ENCODE measurements at regions not wholly inside any gene's neighbourhood (a gene's known extent, or its start where the extent isn't known, plus 50 kb on each side); places are given as distances from the start of the nearest gene placed in this dataset.
"Not testable (repeated sequence)": the region's sequence is repeated elsewhere in the genome, so short reads cannot be mapped to it uniquely, and the experiment has no call there.

GRCh38 chr7:119936836-119937235 is 336.1 kb upstream of the KCND2 start:
- no peak overlapping the region for H3K4me3 Mint-ChIP-seq
- no peaks in the 10 kb centered on the region for H3K27me3 Mint-ChIP-seq
- no peak for ATAC-seq
- no peaks in the 10 kb centered on the region for H3K4me1 Mint-ChIP-seq
- H3K27ac Mint-ChIP-seq = no peak overlapping the region
- H3K9me3 ChIP-seq (ENCODE audit: control insufficient read depth, low read length, poor library complexity, severe bottlenecking) = no peaks in the 10 kb centered on the region
- no peak for DNase-seq
- H3K36me3 Mint-ChIP-seq (ENCODE audit: low read depth) = no peaks in the 10 kb centered on the region

- Mint-ChIP-seq H3K4me1 (no peaks in the 10 kb centered on the region), H3K27ac (no peak overlapping the region), H3K27me3 (no peaks in the 10 kb centered on the region), H3K36me3 (ENCODE audit: low read depth) (no peaks in the 10 kb centered on the region), H3K4me3 (no peak overlapping the region)
- ATAC-seq = no peak
- no peaks in the 10 kb centered on the region for H3K9me3 ChIP-seq (ENCODE audit: control insufficient read depth, low read length, poor library complexity, severe bottlenecking)
- DNase-seq = no peak
These were observed 335.2 kb upstream of the KCND2 start for GRCh38 chr7:119937745-119938144.

GRCh38 chr7:119943942-119944600 is 328.9 kb upstream of the KCND2 start:
- Mint-ChIP-seq H3K27me3 (no peaks in the 10 kb centered on the region), H3K4me3 (no peak overlapping the region), H3K36me3 (ENCODE audit: low read depth) (no peaks in the 10 kb centered on the region), H3K4me1 (no peaks in the 10 kb centered on the region), H3K27ac (no peak overlapping the region)
- DNase-seq (no peak), ATAC-seq (no peak)
- no peaks in the 10 kb centered on the region for H3K9me3 ChIP-seq (ENCODE audit: control insufficient read depth, low read length, poor library complexity, severe bottlenecking)

GRCh38 chr7:119944601-119944972 is 328.4 kb upstream of the KCND2 start:
- no peak for ATAC-seq
- no peaks in the 10 kb centered on the region for H3K27me3 Mint-ChIP-seq
- H3K4me3 Mint-ChIP-seq = no peak overlapping the region
- H3K36me3 Mint-ChIP-seq (ENCODE audit: low read depth) = no peaks in the 10 kb centered on the region
- H3K4me1 Mint-ChIP-seq = no peaks in the 10 kb centered on the region
- no peak overlapping the region for H3K27ac Mint-ChIP-seq
- no peaks in the 10 kb centered on the region for H3K9me3 ChIP-seq (ENCODE audit: control insufficient read depth, low read length, poor library complexity, severe bottlenecking)
- no peak for DNase-seq

- DNase-seq (no peak), ATAC-seq (no peak)
- no peaks in the 10 kb centered on the region for H3K4me1 Mint-ChIP-seq
- H3K36me3 Mint-ChIP-seq (ENCODE audit: low read depth) = no peaks in the 10 kb centered on the region
- H3K27me3 Mint-ChIP-seq = no peaks in the 10 kb centered on the region
- H3K27ac Mint-ChIP-seq = no peak overlapping the region
- no peaks in the 10 kb centered on the region for H3K9me3 ChIP-seq (ENCODE audit: control insufficient read depth, low read length, poor library complexity, severe bottlenecking)
- no peak overlapping the region for H3K4me3 Mint-ChIP-seq
These were observed 327.2 kb upstream of the KCND2 start for GRCh38 chr7:119945822-119946221.

- H3K27ac Mint-ChIP-seq = no peak overlapping the region
- H3K4me3 Mint-ChIP-seq = no peak overlapping the region
- no peaks in the 10 kb centered on the region for H3K36me3 Mint-ChIP-seq (ENCODE audit: low read depth)
- H3K9me3 ChIP-seq (ENCODE audit: control insufficient read depth, low read length, poor library complexity, severe bottlenecking) = no peaks in the 10 kb centered on the region
- H3K27me3 Mint-ChIP-seq = no peaks in the 10 kb centered on the region
- no peaks in the 10 kb centered on the region for H3K4me1 Mint-ChIP-seq
- ATAC-seq (no peak), DNase-seq (no peak)
These were observed 323.9 kb upstream of the KCND2 start for GRCh38 chr7:119949053-119949452.

- not testable (repeated sequence) for H3K27me3 Mint-ChIP-seq; H3K36me3 Mint-ChIP-seq (ENCODE audit: low read depth); H3K27ac Mint-ChIP-seq; H3K4me1 Mint-ChIP-seq; H3K4me3 Mint-ChIP-seq; ATAC-seq; DNase-seq; H3K9me3 ChIP-seq (ENCODE audit: control insufficient read depth, low read length, poor library complexity, severe bottlenecking)
These were observed 322.5 kb upstream of the KCND2 start for GRCh38 chr7:119950390-119951041.

- not testable (repeated sequence) for H3K27me3 Mint-ChIP-seq; H3K4me1 Mint-ChIP-seq; DNase-seq; ATAC-seq; H3K4me3 Mint-ChIP-seq; H3K36me3 Mint-ChIP-seq (ENCODE audit: low read depth); H3K9me3 ChIP-seq (ENCODE audit: control insufficient read depth, low read length, poor library complexity, severe bottlenecking); H3K27ac Mint-ChIP-seq
These were observed 321.4 kb upstream of the KCND2 start for GRCh38 chr7:119951614-119952013.

GRCh38 chr7:119957335-119957734 is 315.6 kb upstream of the KCND2 start:
- Mint-ChIP-seq H3K27me3 (no peaks in the 10 kb centered on the region), H3K4me3 (no peak overlapping the region), H3K4me1 (no peaks in the 10 kb centered on the region), H3K36me3 (ENCODE audit: low read depth) (no peaks in the 10 kb centered on the region), H3K27ac (no peak overlapping the region)
- DNase-seq (no peak), ATAC-seq (no peak)
- H3K9me3 ChIP-seq (ENCODE audit: control insufficient read depth, low read length, poor library complexity, severe bottlenecking) = no peaks in the 10 kb centered on the region

- Mint-ChIP-seq H3K36me3 (ENCODE audit: low read depth) (no peaks in the 10 kb centered on the region), H3K4me3 (no peak overlapping the region), H3K4me1 (no peaks in the 10 kb centered on the region), H3K27me3 (no peaks in the 10 kb centered on the region), H3K27ac (no peak overlapping the region)
- no peaks in the 10 kb centered on the region for H3K9me3 ChIP-seq (ENCODE audit: control insufficient read depth, low read length, poor library complexity, severe bottlenecking)
- ATAC-seq (no peak), DNase-seq (no peak)
These were observed 313.2 kb upstream of the KCND2 start for GRCh38 chr7:119959811-119960210.

- no peaks in the 10 kb centered on the region for H3K27me3 Mint-ChIP-seq
- ATAC-seq = no peak
These were observed 309.3 kb upstream of the KCND2 start for GRCh38 chr7:119963654-119964053.

GRCh38 chr7:119964065-119964464 is 308.9 kb upstream of the KCND2 start:
- H3K9me3 ChIP-seq (ENCODE audit: control insufficient read depth, low read length, poor library complexity, severe bottlenecking) = no peaks in the 10 kb centered on the region
- DNase-seq = no peak
- Mint-ChIP-seq H3K27ac (no peak overlapping the region), H3K4me3 (no peak overlapping the region), H3K27me3 (no peaks in the 10 kb centered on the region), H3K36me3 (ENCODE audit: low read depth) (no peaks in the 10 kb centered on the region), H3K4me1 (no peaks in the 10 kb centered on the region)
- ATAC-seq = no peak

More at GRCh38 chr7:119963654-119964053, 309.3 kb upstream of the KCND2 start:
- DNase-seq = no peak
- H3K9me3 ChIP-seq (ENCODE audit: control insufficient read depth, low read length, poor library complexity, severe bottlenecking) = no peaks in the 10 kb centered on the region
- Mint-ChIP-seq H3K4me3 (no peak overlapping the region), H3K27ac (no peak overlapping the region), H3K36me3 (ENCODE audit: low read depth) (no peaks in the 10 kb centered on the region), H3K4me1 (no peaks in the 10 kb centered on the region)

GRCh38 chr7:119964788-119965542 is 308.0 kb upstream of the KCND2 start:
- Mint-ChIP-seq H3K4me3 (no peak overlapping the region), H3K27me3 (no peaks in the 10 kb centered on the region), H3K4me1 (no peaks in the 10 kb centered on the region), H3K27ac (no peak overlapping the region), H3K36me3 (ENCODE audit: low read depth) (no peaks in the 10 kb centered on the region)
- DNase-seq = no peak
- no peaks in the 10 kb centered on the region for H3K9me3 ChIP-seq (ENCODE audit: control insufficient read depth, low read length, poor library complexity, severe bottlenecking)
- ATAC-seq = no peak

Measured in T-helper 17 cell (primary cell).